Stimulated activated CD4-positive, alpha-beta T cell treated with anti-CD3 and anti-CD28 coated beads, TNF-alpha, amount 100 ng/mL, for 24 hours (primary cell): ENCODE measurements at regions not wholly inside any gene's neighbourhood (a gene's known extent, or its start where the extent isn't known, plus 50 kb on each side); places are given as distances from the start of the nearest gene placed in this dataset.
"Not testable (repeated sequence)": the region's sequence is repeated elsewhere in the genome, so short reads cannot be mapped to it uniquely, and the experiment has no call there.

Experiments used
- DNase-seq, 3 experiments: peaks; one replicate each; pipeline ENCODE4 v3.0.0-alpha.2; 2020; ENCODE audit warnings: low read depth in 3 of 3

- DNase-seq = not testable (repeated sequence)
These were observed 526.9 kb downstream of the TTLL7 start for GRCh38 chr1:83472066-83472465.

- not testable (repeated sequence) for DNase-seq
These were observed 527.7 kb downstream of the TTLL7 start for GRCh38 chr1:83471272-83471671.

GRCh38 chr1:83468336-83468735, 530.6 kb downstream of the TTLL7 start:
- DNase-seq = not testable (repeated sequence)

- DNase-seq = not testable (repeated sequence)
These were observed 541.1 kb downstream of the TTLL7 start for GRCh38 chr1:83457735-83458248.

- DNase-seq = not testable (repeated sequence)
These were observed 541.7 kb downstream of the TTLL7 start for GRCh38 chr1:83457281-83457680.

- DNase-seq = not testable (repeated sequence)
These were observed 543.2 kb downstream of the TTLL7 start for GRCh38 chr1:83455753-83456152.

GRCh38 chr1:83445873-83446272, 553.1 kb downstream of the TTLL7 start:
- DNase-seq = not testable (repeated sequence)

GRCh38 chr1:83442412-83442811, 556.5 kb downstream of the TTLL7 start:
- not testable (repeated sequence) for DNase-seq

GRCh38 chr1:83440586-83440985, 558.3 kb downstream of the TTLL7 start:
- DNase-seq = not testable (repeated sequence)

GRCh38 chr1:83440021-83440420, 558.9 kb downstream of the TTLL7 start:
- not testable (repeated sequence) for DNase-seq

- not testable (repeated sequence) for DNase-seq
These were observed 560.6 kb downstream of the TTLL7 start for GRCh38 chr1:83438316-83438715.

- not testable (repeated sequence) for DNase-seq
These were observed 563.6 kb downstream of the TTLL7 start for GRCh38 chr1:83435336-83435735.

GRCh38 chr1:83427566-83427965, 571.4 kb downstream of the TTLL7 start:
- DNase-seq = not testable (repeated sequence)

- DNase-seq = not testable (repeated sequence)
These were observed 575.5 kb downstream of the TTLL7 start for GRCh38 chr1:83423382-83423781.

- DNase-seq = no peak
These were observed 580.4 kb downstream of the TTLL7 start for GRCh38 chr1:83418558-83418957.

- DNase-seq = not testable (repeated sequence)
These were observed 585.2 kb downstream of the TTLL7 start for GRCh38 chr1:83413839-83414107.

GRCh38 chr1:83410746-83411413, 588.1 kb downstream of the TTLL7 start:
- not testable (repeated sequence) for DNase-seq

- not testable (repeated sequence) for DNase-seq
These were observed 592.1 kb downstream of the TTLL7 start for GRCh38 chr1:83406693-83407371.

GRCh38 chr1:83405789-83406188, 593.1 kb downstream of the TTLL7 start:
- not testable (repeated sequence) for DNase-seq

GRCh38 chr1:83403500-83403899, 595.4 kb downstream of the TTLL7 start:
- DNase-seq = not testable (repeated sequence)

- DNase-seq = not testable (repeated sequence)
These were observed 597.8 kb downstream of the TTLL7 start for GRCh38 chr1:83401146-83401545.

- DNase-seq = not testable (repeated sequence)
These were observed 598.8 kb downstream of the TTLL7 start for GRCh38 chr1:83400173-83400572.

- not testable (repeated sequence) for DNase-seq
These were observed 600.8 kb downstream of the TTLL7 start for GRCh38 chr1:83398125-83398524.
